ENCODE measurements at regions not wholly inside any gene's neighbourhood (a gene's known extent, or its start where the extent isn't known, plus 50 kb on each side); places are given as distances from the start of the nearest gene placed in this dataset.

DNA sequence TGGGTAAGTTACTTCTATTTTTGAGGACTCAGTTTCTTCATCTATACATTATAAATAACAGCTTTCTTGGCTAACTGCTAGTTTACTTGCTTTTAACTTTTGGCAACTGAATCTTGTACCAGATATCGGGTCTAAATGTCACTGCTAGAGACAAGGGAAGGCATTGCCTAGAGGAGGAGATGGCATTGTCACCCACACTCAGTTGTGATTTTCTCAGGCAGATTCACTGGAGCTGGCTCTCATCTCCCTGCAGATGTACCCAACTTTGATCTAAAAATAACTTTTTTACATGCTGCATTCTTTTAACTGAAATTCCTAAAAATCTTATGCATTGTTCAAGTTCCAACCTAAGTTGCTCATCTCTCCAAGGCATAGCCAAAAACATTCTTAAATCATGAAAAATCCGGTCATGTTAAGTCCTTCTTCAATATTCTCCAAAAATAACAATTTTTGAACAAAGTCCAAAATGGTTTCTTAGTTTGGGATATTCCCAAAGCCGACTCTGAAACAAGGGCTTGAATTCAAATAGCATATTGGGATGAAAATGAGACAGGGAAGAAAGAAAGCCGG, 469.0 kb upstream of the BOD1L1 start:
- DNase-seq (ENCODE audit: low spot score): no peak

- DNase-seq (ENCODE audit: low spot score): no peak
These were observed 472.8 kb upstream of the BOD1L1 start for GRCh38 chr4:14100349-14100748.

DNA sequence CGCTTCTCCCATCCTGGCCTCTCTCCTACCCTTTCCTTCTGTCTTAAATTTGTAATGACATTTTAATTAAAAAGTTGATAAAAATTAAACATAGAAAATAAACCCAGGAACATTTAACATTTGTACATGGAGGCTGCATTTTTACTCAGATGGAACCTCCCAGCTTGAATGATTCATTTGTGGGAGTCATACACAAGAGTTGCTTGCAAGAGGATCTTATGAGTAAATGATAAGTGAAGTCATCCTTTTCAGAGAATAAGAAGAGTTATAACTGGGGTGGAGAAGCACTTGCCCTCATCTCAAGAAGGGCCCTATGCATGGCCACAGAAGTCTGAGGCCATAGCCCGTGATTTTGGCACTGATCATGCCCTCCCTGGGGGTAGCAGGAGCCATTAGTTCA, 482.9 kb upstream of the BOD1L1 start:
- DNase-seq (ENCODE audit: low spot score): no peak

GRCh38 chr4:14111730-14112181, 484.2 kb upstream of the BOD1L1 start:
- no peak for DNase-seq (ENCODE audit: low spot score)

- DNase-seq (ENCODE audit: low spot score): no peak
These were observed 487.6 kb upstream of the BOD1L1 start for GRCh38 chr4:14115106-14115505.

- no peak for DNase-seq (ENCODE audit: low spot score)
These were observed 490.2 kb upstream of the BOD1L1 start for GRCh38 chr4:14117575-14118238.

DNA sequence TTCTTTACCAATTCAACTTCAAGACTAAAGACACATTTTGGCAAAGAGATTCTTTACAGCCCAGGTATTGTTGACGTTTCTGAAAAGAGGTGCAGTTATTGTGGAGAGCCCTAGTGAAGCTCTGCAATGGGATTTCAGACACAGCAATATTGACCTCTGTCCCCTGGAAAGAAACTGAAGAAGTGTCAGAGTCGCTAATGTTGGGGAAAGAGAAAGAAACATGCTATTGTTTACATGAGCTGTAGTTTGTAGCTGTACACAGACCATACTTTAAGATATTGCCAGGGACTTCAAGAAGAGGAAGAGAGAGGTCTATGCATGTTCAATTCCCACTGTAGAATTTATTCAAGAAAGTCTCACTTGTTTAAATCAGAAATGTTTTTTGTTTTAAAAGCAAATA, 497.3 kb upstream of the BOD1L1 start:
- DNase-seq (ENCODE audit: low spot score): no peak

DNA sequence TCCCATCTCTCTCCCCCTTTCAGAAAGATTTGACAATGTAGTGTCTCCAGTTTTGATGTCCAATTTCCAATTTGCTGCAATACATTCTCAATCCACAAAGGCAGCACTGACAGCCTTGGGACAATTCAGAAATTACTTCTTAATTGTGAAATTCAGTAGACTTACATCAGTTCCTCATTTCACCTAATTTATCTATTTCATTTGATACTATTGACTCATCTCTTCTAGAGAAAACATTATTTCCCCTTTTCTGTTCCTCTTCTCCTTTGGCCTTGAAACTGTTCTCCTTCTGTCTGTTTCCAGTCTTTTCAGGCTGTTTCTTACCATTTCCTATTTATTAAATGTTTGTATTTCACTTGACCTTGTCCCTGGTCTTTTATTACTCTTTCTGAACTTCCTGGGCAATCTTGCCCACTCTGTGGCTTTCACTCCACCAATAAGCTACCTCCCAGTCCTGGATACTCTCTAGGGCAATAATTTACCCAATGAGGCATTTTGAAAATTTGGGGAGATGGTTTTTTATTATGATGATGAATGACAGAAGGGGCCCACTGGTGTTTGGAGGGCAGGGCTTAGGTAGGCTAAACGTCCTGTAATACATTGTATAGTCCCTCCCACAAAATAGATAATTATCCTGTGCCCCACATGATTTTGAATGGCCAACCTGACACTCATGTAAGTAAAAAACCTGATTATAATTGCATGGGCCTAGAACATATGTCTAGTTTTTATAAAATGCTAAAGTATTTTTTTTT, 498.0 kb upstream of the BOD1L1 start:
- DNase-seq (ENCODE audit: low spot score): no peak

- DNase-seq (ENCODE audit: low spot score): no peak
These were observed 503.0 kb upstream of the BOD1L1 start for GRCh38 chr4:14130551-14130950.

- DNase-seq (ENCODE audit: low spot score): no peak
These were observed 503.8 kb upstream of the BOD1L1 start for GRCh38 chr4:14131335-14131734.

- no peak for DNase-seq (ENCODE audit: low spot score)
These were observed 504.8 kb upstream of the BOD1L1 start for GRCh38 chr4:14132301-14132700.

- DNase-seq (ENCODE audit: low spot score): no peak
These were observed 510.6 kb upstream of the BOD1L1 start for GRCh38 chr4:14138106-14138505.

GRCh38 chr4:14143892-14144291, 516.4 kb upstream of the BOD1L1 start:
- DNase-seq (ENCODE audit: low spot score): peak; percentile 40

DNA sequence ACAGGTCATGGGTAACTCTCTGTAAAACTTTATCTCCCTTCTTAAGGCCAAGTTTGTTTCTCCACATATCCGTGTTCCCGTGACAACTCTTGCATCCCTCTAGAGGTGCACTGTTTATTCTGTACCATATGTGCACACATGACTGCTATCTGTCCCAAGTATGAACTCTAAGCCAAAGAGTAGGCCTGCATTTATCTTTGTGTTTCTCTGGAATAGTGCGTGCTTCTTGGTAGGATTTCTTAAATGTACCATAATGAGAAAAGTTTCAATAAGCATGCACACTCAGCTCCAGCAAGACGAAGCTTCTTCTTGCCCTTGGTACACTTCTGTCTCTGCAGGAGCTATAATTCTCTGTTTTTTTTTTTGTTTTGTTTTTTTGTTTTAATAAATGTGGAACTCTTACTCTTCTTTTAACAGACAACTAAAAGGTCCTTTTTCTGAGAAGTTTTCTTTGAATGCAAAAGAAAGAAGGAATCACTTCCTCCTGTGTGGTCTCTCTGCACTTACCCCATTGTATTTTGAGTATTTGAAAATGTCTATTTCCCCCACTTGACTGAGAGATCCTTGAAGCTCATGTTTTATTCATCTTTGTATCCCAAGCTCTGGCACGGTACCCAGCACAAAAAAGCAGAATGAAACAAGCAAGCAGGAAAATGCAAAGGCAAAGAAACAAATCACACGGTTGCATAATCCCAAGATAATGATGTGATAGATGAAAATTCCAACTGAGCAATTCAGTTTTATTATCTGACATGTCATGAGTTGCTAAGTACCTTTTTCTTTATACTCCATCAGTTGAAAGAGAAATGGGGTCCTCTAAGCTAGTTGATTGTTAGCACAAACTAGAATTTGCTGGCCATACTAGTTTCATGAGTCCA, 521.9 kb upstream of the BOD1L1 start:
- no peak for DNase-seq (ENCODE audit: low spot score)

DNA sequence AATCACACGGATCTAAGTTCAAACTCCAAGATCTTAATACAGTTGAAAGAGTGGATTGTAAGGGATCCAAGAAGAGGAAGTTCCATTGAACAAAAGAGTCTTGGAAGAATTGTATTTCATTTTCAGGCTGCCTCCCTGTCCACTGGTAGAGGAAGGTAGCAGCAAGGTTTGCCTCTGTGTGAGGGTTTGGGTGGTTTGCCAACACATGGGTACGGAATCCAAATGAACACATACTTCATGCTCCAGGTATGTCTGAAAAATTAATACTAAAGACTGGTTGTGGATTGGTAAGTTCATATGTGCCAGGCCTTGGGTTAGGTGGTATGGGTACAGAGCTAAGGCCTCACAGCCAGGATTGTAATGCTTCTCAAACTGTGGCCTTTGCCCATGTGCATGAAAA, 523.6 kb upstream of the BOD1L1 start:
- DNase-seq (ENCODE audit: low spot score): no peak

DNA sequence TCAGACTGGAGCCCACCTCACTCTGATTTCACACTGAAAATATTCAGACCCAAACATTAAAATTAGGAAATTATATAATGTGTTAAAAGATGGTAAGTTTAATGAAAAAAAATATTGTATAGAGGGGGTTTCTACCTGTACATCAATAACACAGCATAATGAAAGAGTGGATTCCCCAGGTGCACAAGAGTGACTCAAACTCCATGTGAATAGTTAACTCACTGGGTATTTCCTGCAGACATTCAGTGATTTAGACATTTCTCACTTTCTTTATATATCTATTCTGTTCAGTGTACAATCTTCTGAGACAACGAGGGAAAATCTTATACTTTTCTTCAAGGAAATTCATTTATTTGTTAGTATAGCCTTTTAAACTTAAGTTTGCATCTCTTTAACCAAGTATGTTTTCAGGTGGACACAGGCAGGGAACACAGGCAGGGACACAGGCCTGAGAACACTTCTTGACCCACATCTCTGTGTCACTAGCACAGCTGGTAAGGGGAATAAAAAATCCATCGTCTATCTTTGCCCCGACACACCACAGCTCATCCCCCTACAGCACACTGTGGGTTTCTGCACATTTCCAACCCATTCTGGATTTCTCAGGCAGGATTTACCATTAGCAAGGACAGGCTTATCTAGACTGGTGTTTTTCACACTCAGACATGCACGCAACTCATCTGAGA, 525.5 kb upstream of the BOD1L1 start:
- DNase-seq (ENCODE audit: low spot score): no peak

DNA sequence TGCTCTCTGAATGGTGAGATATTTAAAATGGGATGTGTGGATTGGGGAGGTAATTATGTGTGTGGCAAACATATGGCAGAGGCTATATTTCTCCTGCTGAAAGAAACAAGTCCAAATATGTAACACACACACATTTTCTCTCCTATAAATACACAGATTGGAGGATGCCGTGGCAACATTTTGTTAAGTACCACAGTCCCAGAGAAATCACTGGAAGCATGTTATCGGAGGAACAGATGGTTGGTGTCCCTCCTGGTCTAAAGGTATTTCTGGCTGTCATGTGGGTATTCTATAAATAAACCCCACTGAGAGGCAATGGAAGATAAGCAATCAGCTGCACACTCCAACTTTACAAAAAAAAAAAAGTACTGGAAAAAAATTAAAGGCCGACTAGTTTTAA, 528.3 kb upstream of the BOD1L1 start:
- no peak for DNase-seq (ENCODE audit: low spot score)

DNA sequence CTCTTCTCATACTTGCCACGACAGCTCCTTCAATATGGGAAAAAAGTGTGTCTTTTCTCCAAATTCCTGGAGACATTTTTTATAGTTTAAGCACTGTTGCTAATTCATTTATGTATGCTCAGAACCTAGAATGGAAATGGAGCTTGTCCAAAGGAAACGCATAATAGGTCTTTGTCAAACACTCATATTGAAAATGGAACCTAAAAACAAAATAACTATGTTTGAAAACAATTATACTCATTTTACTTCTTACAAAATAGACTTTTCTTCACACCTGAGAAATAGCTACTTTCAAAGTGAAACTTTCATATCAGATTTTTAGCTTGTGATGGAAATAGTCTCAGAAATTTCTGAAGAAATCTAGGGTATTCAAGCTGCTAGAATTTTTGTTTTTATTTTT, 529.7 kb upstream of the BOD1L1 start:
- no peak for DNase-seq (ENCODE audit: low spot score)

GRCh38 chr4:14165222-14165920, 537.8 kb upstream of the BOD1L1 start:
- DNase-seq (ENCODE audit: low spot score): no peak

- DNase-seq (ENCODE audit: low spot score): no peak
These were observed 540.5 kb upstream of the BOD1L1 start for GRCh38 chr4:14167876-14168510.
